ENCODE measurements at regions not wholly inside any gene's neighbourhood (a gene's known extent, or its start where the extent isn't known, plus 50 kb on each side); places are given as distances from the start of the nearest gene placed in this dataset.

GRCh38 chr7:33766405-33766804 is 138.9 kb upstream of the BMPER start (continued):
- TF ChIP-seq, protein P1, sequence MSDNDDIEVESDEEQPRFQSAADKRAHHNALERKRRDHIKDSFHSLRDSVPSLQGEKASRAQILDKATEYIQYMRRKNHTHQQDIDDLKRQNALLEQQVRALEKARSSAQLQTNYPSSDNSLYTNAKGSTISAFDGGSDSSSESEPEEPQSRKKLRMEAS (IDR thresholded peaks at IDR 0.05), result no peak
- no peak for TF ChIP-seq JUND (IDR thresholded peaks at IDR 0.05)
- no peak for TF ChIP-seq SRF (IDR thresholded peaks at IDR 0.05; ENCODE audit: low read depth)
- TF ChIP-seq FOSL1 (IDR thresholded peaks at IDR 0.05; ENCODE audit: low read depth), result no peak
- no peak for TF ChIP-seq EGR1 (IDR thresholded peaks at IDR 0.05; ENCODE audit: low read depth)
- TF ChIP-seq, protein P2, sequence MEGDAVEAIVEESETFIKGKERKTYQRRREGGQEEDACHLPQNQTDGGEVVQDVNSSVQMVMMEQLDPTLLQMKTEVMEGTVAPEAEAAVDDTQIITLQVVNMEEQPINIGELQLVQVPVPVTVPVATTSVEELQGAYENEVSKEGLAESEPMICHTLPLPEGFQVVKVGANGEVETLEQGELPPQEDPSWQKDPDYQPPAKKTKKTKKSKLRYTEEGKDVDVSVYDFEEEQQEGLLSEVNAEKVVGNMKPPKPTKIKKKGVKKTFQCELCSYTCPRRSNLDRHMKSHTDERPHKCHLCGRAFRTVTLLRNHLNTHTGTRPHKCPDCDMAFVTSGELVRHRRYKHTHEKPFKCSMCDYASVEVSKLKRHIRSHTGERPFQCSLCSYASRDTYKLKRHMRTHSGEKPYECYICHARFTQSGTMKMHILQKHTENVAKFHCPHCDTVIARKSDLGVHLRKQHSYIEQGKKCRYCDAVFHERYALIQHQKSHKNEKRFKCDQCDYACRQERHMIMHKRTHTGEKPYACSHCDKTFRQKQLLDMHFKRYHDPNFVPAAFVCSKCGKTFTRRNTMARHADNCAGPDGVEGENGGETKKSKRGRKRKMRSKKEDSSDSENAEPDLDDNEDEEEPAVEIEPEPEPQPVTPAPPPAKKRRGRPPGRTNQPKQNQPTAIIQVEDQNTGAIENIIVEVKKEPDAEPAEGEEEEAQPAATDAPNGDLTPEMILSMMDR (IDR thresholded peaks at IDR 0.05 in 2 of 3, conservative IDR thresholded peaks at IDR 0.05 in 1 of 3; ENCODE audit: borderline replicate concordance in 1 of 3, insufficient read depth in 1 of 3, low read depth in 2 of 3, low read length in 2 of 3), result no peak

GRCh38 chr7:33769930-33770329 is 135.4 kb upstream of the BMPER start:
- Histone ChIP-seq H3K4me3 (replicated peaks in 1 of 2; ENCODE audit: low read depth in 1 of 2, low read length in 2 of 2) (no peak overlapping the region), H3K27ac (ENCODE audit: low read depth, low read length) (no peak overlapping the region), H3K36me3 (ENCODE audit: control insufficient read depth in 1 of 2, insufficient read depth in 2 of 2, low read length in 2 of 2) (no peaks in the 10 kb centered on the region), H3K4me2 (ENCODE audit: low read length) (no peak overlapping the region), H2AFZ (ENCODE audit: low read depth, low read length, poor library complexity, severe bottlenecking) (no peak overlapping the region), H3K4me1 (ENCODE audit: control insufficient read depth in 1 of 2, insufficient read depth in 2 of 2, low read length in 2 of 2) (no peaks in the 10 kb centered on the region), H3K9me3 (ENCODE audit: control insufficient read depth in 1 of 2, insufficient read depth in 1 of 2, low read depth in 1 of 2, low read length in 2 of 2) (no peaks in the 10 kb centered on the region), H3K79me2 (ENCODE audit: insufficient read depth, low read length) (no peaks in the 10 kb centered on the region), H3K9me2 (ENCODE audit: insufficient read depth) (no peaks in the 10 kb centered on the region), H3K9ac (ENCODE audit: low read length) (no peak overlapping the region), H4K20me1 (ENCODE audit: insufficient read depth) (no peaks in the 10 kb centered on the region), H3K27me3 (ENCODE audit: insufficient read depth, low read length) (no peaks in the 10 kb centered on the region)
- DNase-seq (ENCODE audit: low read depth, low spot score) (no peak), ATAC-seq (no peak)
- ChIA-PET RAD21 (ENCODE audit: low non-redundant PET in 1 of 2, low total read pairs in 2 of 2, uncharacterized antibody in 2 of 2, unreplicated experiment in 2 of 2) (no interaction called here), POLR2A (no interaction called here), CTCF (no interaction called here)
- intact Hi-C loops (cut with micrococcal nuclease), result no loop called here
- BruUV-seq (replicated peaks), result no TSS peak
- TF ChIP-seq SP1 (IDR thresholded peaks at IDR 0.05; ENCODE audit: low read depth) (no peak), EZH2phosphoT487 (IDR thresholded peaks at IDR 0.05; ENCODE audit: borderline replicate concordance) (no peak), EZH2 (IDR thresholded peaks at IDR 0.05) (no peak), TCF7L2 (IDR thresholded peaks at IDR 0.05; ENCODE audit: borderline replicate concordance, extremely low read depth, insufficient read depth, insufficient read length) (no peak), ATF3 (IDR thresholded peaks at IDR 0.05) (no peak), POLR2AphosphoS5 (IDR thresholded peaks at IDR 0.05; ENCODE audit: low read depth, low read length) (no peak), POLR2A (IDR thresholded peaks at IDR 0.05; ENCODE audit: borderline replicate concordance, extremely low read depth, insufficient read depth, insufficient read length) (no peak), ELF1 (IDR thresholded peaks at IDR 0.05; ENCODE audit: borderline replicate concordance, low read depth) (no peak), CBX3 (IDR thresholded peaks at IDR 0.05; ENCODE audit: low read depth) (no peak), CEBPB (IDR thresholded peaks at IDR 0.05; ENCODE audit: low read depth) (no peak), SIN3A (IDR thresholded peaks at IDR 0.05; ENCODE audit: low read depth) (no peak), ZFX (IDR thresholded peaks at IDR 0.05) (no peak)
- TF ChIP-seq, protein P1 (IDR thresholded peaks at IDR 0.05), result no peak
- TF ChIP-seq, protein P2 (IDR thresholded peaks at IDR 0.05 in 2 of 3, conservative IDR thresholded peaks at IDR 0.05 in 1 of 3; ENCODE audit: borderline replicate concordance in 1 of 3, insufficient read depth in 1 of 3, low read depth in 2 of 3, low read length in 2 of 3), result no peak

All from HCT116 (cell line).